ENCODE measurements at regions not wholly inside any gene's neighbourhood (a gene's known extent, or its start where the extent isn't known, plus 50 kb on each side); places are given as distances from the start of the nearest gene placed in this dataset.

- no TSS peak for BruUV-seq (replicated peaks)
- RAD21 ChIA-PET (ENCODE audit: low non-redundant PET in 1 of 2, low total read pairs in 2 of 2, uncharacterized antibody in 2 of 2, unreplicated experiment in 2 of 2) = no interaction called here
- TF ChIP-seq REST (IDR thresholded peaks at IDR 0.05; ENCODE audit: low read depth) (no peak), CTCF (IDR thresholded peaks at IDR 0.05 in 2 of 3, conservative IDR thresholded peaks at IDR 0.05 in 1 of 3; ENCODE audit: borderline replicate concordance in 1 of 3, insufficient read depth in 1 of 3, low read depth in 2 of 3, low read length in 2 of 3) (no peak), SRF (IDR thresholded peaks at IDR 0.05; ENCODE audit: low read depth) (no peak), JUND (IDR thresholded peaks at IDR 0.05) (no peak), EZH2phosphoT487 (IDR thresholded peaks at IDR 0.05; ENCODE audit: borderline replicate concordance) (no peak), SIN3A (IDR thresholded peaks at IDR 0.05; ENCODE audit: low read depth) (no peak), TCF7L2 (IDR thresholded peaks at IDR 0.05; ENCODE audit: borderline replicate concordance, extremely low read depth, insufficient read depth, insufficient read length) (no peak), CBX3 (IDR thresholded peaks at IDR 0.05; ENCODE audit: low read depth) (no peak), ZFX (IDR thresholded peaks at IDR 0.05) (no peak), ELF1 (IDR thresholded peaks at IDR 0.05; ENCODE audit: borderline replicate concordance, low read depth) (no peak), ZNF274 (IDR thresholded peaks at IDR 0.05; ENCODE audit: low read depth, low read length) (no peak), ZBTB33 (IDR thresholded peaks at IDR 0.05; ENCODE audit: extremely low read depth, insufficient replicate concordance, low read length) (no peak), POLR2AphosphoS5 (IDR thresholded peaks at IDR 0.05; ENCODE audit: low read depth, low read length) (no peak), CEBPB (IDR thresholded peaks at IDR 0.05; ENCODE audit: low read depth) (no peak), EZH2 (IDR thresholded peaks at IDR 0.05) (no peak), RAD21 (IDR thresholded peaks at IDR 0.05; ENCODE audit: low read depth) (no peak)
- Histone ChIP-seq H3K27me3 (ENCODE audit: insufficient read depth, low read length) (no peaks in the 10 kb centered on the region), H2AFZ (ENCODE audit: low read depth, low read length, poor library complexity, severe bottlenecking) (no peak overlapping the region), H3K9ac (ENCODE audit: low read length) (no peak overlapping the region), H4K20me1 (ENCODE audit: insufficient read depth) (no peaks in the 10 kb centered on the region), H3K4me3 (replicated peaks in 1 of 2; ENCODE audit: low read depth in 1 of 2, low read length in 2 of 2) (no peak overlapping the region), H3K4me1 (ENCODE audit: control insufficient read depth in 1 of 2, insufficient read depth in 2 of 2, low read length in 2 of 2) (peaks cover 0 to 14% of the 10 kb centered on the region in 2 experiments; a peak in 2 of 4 replicates), H3K4me2 (ENCODE audit: low read length) (no peak overlapping the region), H3K9me2 (ENCODE audit: insufficient read depth) (no peaks in the 10 kb centered on the region), H3K79me2 (ENCODE audit: insufficient read depth, low read length) (no peaks in the 10 kb centered on the region), H3K36me3 (ENCODE audit: control insufficient read depth in 1 of 2, insufficient read depth in 2 of 2, low read length in 2 of 2) (no peaks in the 10 kb centered on the region), H3K9me3 (ENCODE audit: control insufficient read depth in 1 of 2, insufficient read depth in 1 of 2, low read depth in 1 of 2, low read length in 2 of 2) (no peaks in the 10 kb centered on the region), H3K27ac (ENCODE audit: low read depth, low read length) (no peak overlapping the region)
- intact Hi-C loops (cut with micrococcal nuclease) = loop anchor here (10.0 kb wide), 1 partner anchor 347 kb away; no protein-coding TSS in a partner anchor
- CTCF ChIA-PET = no interaction called here
- DNase-seq (ENCODE audit: low read depth, low spot score) = no peak
- no peak for ATAC-seq
- POLR2A ChIA-PET = no interaction called here
Observed at GRCh38 chr9:126147936-126148870, 178.4 kb upstream of the MVB12B start.

Data from HCT116 (cell line).